ENCODE measurements at regions not wholly inside any gene's neighbourhood (a gene's known extent, or its start where the extent isn't known, plus 50 kb on each side); places are given as distances from the start of the nearest gene placed in this dataset.

GRCh38 chr5:11977904-11978303 is 73.7 kb upstream of the CTNND2 start:
- Histone ChIP-seq H3K4me3 (no peak overlapping the region), H4K20me1 (no peaks in the 10 kb centered on the region), H3K4me2 (no peak overlapping the region), H3K9ac (no peak overlapping the region), H3K27ac (no peak overlapping the region), H3K27me3 (no peaks in the 10 kb centered on the region), H3K36me3 (no peaks in the 10 kb centered on the region), H3K9me3 (replicated peaks in 1 of 11) (no peaks in the 10 kb centered on the region), H3K4me1 (no peaks in the 10 kb centered on the region)
- no peak for TF ChIP-seq Cebpa-rat (IDR thresholded peaks at IDR 0.05)

GRCh38 chr5:11973469-11973868 is 69.2 kb upstream of the CTNND2 start:
- no peak for TF ChIP-seq Cebpa-rat (IDR thresholded peaks at IDR 0.05)
- Histone ChIP-seq H3K9ac (no peak overlapping the region), H3K27ac (no peak overlapping the region), H3K4me3 (no peak overlapping the region), H4K20me1 (no peaks in the 10 kb centered on the region), H3K27me3 (no peaks in the 10 kb centered on the region), H3K4me1 (no peaks in the 10 kb centered on the region), H3K36me3 (no peaks in the 10 kb centered on the region), H3K9me3 (replicated peaks in 1 of 11) (no peaks in the 10 kb centered on the region), H3K4me2 (no peak overlapping the region)

GRCh38 chr5:11963227-11963626 is 59.0 kb upstream of the CTNND2 start:
- no peak for TF ChIP-seq Cebpa-rat (IDR thresholded peaks at IDR 0.05)
- no peak overlapping the region for H3K4me3 ChIP-seq
- H3K4me2 ChIP-seq: no peak overlapping the region
- no peaks in the 10 kb centered on the region for H3K9me3 ChIP-seq (replicated peaks in 1 of 11)
- no peaks in the 10 kb centered on the region for H4K20me1 ChIP-seq
- no peaks in the 10 kb centered on the region for H3K36me3 ChIP-seq
- H3K9ac ChIP-seq: no peak overlapping the region
- no peaks in the 10 kb centered on the region for H3K4me1 ChIP-seq
- H3K27me3 ChIP-seq: no peaks in the 10 kb centered on the region
- H3K27ac ChIP-seq: no peak overlapping the region

- H4K20me1 ChIP-seq: no peaks in the 10 kb centered on the region
Measured at GRCh38 chr5:11962122-11962521, 57.9 kb upstream of the CTNND2 start.

GRCh38 chr5:11958321-11958720 is 54.1 kb upstream of the CTNND2 start:
- no peaks in the 10 kb centered on the region for H3K9me3 ChIP-seq (replicated peaks in 1 of 11)
- TF ChIP-seq Cebpa-rat (IDR thresholded peaks at IDR 0.05): no peak
- H3K4me1 ChIP-seq: no peaks in the 10 kb centered on the region
- H3K27ac ChIP-seq: no peak overlapping the region
- no peak overlapping the region for H3K4me3 ChIP-seq
- no peak overlapping the region for H3K4me2 ChIP-seq
- H3K9ac ChIP-seq: no peak overlapping the region
- no peaks in the 10 kb centered on the region for H4K20me1 ChIP-seq
- H3K27me3 ChIP-seq: no peaks in the 10 kb centered on the region
- no peaks in the 10 kb centered on the region for H3K36me3 ChIP-seq

More at GRCh38 chr5:11962122-11962521, 57.9 kb upstream of the CTNND2 start:
- no peaks in the 10 kb centered on the region for H3K27me3 ChIP-seq
- no peaks in the 10 kb centered on the region for H3K4me1 ChIP-seq
- H3K36me3 ChIP-seq: no peaks in the 10 kb centered on the region
- H3K9me3 ChIP-seq (replicated peaks in 1 of 11): no peaks in the 10 kb centered on the region
- no peak overlapping the region for H3K4me2 ChIP-seq
- H3K9ac ChIP-seq: no peak overlapping the region
- H3K4me3 ChIP-seq: no peak overlapping the region
- H3K27ac ChIP-seq: no peak overlapping the region
- TF ChIP-seq Cebpa-rat (IDR thresholded peaks at IDR 0.05): no peak

- H3K9me3 ChIP-seq (replicated peaks in 1 of 11): peaks cover 0 to 18% (median 0%) of the 10 kb centered on the region in 11 experiments; a peak in 7 of 22 replicates
- no peak overlapping the region for H3K27ac ChIP-seq
- no peaks in the 10 kb centered on the region for H3K36me3 ChIP-seq
- TF ChIP-seq Cebpa-rat (IDR thresholded peaks at IDR 0.05): no peak
- H3K4me2 ChIP-seq: no peak overlapping the region
- H3K4me1 ChIP-seq: no peaks in the 10 kb centered on the region
- no peaks in the 10 kb centered on the region for H4K20me1 ChIP-seq
- H3K27me3 ChIP-seq: no peaks in the 10 kb centered on the region
- no peak overlapping the region for H3K4me3 ChIP-seq
- H3K9ac ChIP-seq: no peak overlapping the region
Measured at GRCh38 chr5:11955331-11955730, 51.1 kb upstream of the CTNND2 start.
